HG03108 (cell line): ENCODE measurements at regions not wholly inside any gene's neighbourhood (a gene's known extent, or its start where the extent isn't known, plus 50 kb on each side); places are given as distances from the start of the nearest gene placed in this dataset.

Source experiments
- ATAC-seq: cut with Tn5 transposase; IDR thresholded peaks from one replicate; pipeline ENCODE4 v1.9.1; 2021; ENCODE audit warnings: moderate library complexity; ENCODE audit not compliant: unreplicated experiment

DNA sequence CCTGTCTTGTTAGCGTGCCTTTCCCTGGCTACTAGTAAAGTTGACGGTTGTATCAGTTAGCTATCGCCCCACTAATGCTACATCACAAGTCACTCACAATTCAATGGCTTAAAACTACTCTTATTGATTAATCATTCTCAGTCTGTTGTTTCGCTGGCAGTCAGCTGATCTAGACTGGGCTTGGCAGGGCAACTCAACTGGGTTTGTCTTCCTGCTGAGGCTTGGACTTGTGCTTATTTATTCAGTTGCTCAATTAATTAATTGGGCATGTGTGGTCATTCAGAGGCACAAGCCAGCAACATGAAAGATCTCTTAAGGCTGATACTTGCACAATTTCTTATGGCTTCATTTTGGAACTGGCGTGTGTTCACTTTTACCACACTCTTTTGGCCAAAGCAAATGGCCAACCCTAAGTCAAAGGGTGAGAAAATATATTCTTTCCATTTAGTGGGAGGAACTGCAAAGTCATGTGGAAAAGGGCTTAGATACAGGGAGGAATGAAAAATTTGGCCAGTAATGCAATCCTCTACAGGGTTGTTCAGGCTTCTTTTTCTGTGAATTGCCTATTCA is 333.5 kb downstream of the GPR37 start:
- ATAC-seq, result no peak

DNA sequence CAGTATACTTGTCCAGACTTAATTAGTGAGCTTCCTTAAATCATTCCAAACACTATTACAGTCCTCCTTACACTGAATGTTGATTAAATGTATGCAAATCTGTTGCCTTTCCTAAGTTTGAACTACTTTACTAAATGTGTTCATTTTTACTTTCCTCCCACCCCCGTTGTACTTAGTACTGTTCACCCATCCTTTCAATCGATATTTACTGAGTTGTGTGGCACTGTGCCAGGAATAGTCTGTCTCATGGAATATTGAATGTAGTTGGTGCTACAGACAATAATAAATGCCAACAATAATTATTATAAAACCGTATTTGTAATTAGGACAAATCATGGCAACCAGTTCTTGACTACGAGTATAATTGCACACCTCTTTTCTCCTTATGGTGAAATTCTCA is 335.7 kb downstream of the GPR37 start:
- no peak for ATAC-seq

DNA sequence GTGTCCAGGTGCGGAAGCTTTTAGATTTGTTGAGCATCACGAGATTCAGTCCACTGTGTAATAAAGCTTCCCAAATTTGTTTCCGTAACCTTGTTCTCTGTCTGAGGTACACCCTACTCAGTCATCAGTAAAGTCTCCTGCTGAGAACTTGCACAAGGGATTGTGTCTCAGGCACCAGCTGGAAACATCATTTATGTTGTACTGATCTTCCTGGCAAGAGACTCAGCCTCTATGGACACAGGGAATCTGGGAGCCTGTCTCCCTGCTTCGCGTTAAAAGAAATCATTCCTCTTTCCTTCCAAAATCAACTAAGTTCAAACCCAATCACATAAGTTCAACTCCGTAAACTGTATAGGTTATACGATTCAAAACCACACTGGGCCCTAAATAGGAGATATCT is 336.8 kb downstream of the GPR37 start:
- no peak for ATAC-seq

DNA sequence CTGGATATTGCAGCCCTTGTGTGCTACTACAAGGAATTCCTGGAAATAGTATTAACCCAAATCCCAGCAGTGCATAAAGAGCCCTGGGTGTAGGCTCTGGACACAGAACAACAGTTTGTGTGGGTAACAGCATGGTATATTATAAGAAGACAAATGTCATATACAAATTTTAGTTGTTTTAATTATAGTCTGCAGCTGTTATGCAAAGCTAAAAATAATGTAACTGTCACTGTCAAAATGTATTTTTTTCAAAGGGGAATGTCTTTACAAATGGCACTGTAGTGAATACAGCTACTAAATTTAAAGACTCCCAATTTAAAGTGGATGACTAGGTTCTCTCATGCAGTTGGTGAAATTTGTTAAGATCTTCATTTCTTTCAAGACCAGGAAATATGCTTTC is 339.0 kb downstream of the GPR37 start:
- ATAC-seq, result no peak

DNA sequence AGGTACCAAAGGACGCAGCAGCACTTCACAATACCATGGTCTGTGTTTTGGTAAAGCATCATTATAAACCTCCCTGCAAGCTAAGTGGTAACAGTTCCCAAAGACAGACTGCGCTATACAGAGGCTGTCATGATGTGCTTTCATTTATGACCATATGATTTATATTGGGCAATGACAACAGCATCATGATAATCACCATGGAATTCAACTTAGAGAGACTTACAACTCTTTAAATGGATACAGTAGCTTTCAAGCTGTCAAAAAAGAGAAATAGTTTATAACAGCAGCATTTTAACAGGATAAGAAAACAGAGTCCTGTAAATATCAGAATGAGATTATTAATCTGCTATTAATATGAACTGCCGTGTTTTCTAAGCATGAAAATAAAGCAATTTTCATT is 341.7 kb downstream of the GPR37 start:
- ATAC-seq, result no peak

DNA sequence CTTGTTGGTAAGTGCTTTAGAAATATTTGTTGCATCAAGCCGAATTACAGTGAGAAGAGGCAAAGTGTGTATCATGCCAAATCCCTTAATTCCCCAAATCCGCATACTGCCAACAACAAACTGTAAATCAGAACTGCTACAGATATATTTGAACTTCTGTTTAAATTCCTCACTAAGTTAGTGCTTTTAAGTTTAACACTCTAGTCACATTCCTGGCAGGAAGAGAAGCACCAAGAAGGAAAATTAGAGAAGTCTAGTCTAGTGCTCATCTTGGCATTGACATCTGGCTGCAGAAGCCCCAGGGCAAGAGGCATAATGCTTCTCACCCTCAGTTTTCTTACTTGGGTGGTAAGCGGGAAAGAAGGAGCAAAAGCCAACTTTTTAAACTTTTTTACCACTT is 343.5 kb downstream of the GPR37 start:
- ATAC-seq, result no peak

DNA sequence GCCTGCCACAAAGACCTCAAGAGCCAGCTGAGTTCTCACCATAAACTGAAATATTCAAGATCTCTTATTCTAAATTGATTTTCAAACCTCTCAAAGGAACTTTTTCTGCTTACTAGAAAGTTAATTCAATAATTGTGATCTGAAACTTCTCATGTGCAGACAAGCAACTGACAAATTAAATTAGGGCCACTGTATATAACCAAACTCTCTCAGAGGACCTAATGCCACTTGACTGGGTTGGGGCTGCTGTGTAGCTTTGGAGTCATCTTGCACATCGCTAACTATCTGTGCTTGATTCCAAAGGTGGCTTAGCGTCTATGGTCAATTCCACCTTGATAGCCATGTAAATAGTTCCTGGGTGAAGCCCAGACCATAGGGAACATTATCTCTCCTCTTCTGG is 345.2 kb downstream of the GPR37 start:
- ATAC-seq, result no peak

DNA sequence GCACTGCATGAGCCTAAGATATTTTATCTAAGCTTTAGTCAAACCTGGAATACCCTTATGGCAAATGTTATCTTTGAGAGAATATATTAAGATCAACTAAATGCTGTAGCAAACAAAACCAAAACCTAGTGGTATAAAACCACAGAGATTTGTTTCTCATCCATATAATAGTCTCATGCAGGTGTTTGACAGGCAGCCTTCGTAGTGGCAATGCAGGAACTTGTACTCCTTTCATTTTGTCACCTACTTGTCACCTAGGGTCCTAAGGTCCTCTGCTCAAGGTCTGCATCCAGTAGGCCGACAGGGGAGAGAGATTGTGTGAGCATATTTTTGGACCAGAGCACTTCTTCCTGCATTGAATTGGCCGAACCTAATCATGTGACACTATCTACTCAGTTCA is 352.6 kb downstream of the GPR37 start:
- ATAC-seq, result no peak

DNA sequence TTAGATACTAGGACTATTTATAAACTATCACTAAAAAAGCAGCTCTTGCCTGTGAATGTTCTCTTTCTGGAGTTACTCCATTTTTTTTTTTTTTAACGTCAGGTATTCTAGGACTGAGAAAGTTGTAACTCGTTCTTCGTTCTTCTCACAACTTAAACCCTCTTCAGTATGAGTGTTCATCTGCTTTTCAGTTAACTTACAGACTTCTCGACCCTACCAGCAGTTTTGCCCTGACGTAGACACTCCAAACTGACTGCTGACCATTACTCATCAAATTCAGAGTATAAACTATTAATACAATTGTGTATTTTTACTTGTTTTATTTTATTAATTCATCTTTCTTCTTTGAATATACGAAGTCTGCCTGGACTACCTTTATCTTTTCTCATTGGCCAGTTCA is 353.1 kb downstream of the GPR37 start:
- no peak for ATAC-seq

DNA sequence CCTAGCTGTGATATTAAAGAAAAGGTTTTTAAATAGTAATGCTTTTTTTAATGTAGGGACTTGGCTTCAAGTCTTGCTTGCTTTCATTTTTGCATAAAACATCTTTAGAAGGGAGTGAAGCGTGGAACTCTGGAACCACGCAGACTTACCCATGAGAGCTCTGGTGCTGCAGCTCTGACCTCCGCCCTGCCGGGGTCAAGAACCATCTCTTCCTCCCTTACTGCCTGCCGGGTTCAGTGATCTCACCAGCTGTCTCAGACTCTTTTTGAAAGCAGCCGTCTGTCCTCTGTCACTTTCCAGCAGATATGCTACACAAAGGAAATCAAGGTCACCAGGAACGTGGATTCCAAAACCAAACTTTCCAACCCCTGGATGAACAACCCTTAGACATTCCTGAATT is 353.8 kb downstream of the GPR37 start:
- no peak for ATAC-seq

DNA sequence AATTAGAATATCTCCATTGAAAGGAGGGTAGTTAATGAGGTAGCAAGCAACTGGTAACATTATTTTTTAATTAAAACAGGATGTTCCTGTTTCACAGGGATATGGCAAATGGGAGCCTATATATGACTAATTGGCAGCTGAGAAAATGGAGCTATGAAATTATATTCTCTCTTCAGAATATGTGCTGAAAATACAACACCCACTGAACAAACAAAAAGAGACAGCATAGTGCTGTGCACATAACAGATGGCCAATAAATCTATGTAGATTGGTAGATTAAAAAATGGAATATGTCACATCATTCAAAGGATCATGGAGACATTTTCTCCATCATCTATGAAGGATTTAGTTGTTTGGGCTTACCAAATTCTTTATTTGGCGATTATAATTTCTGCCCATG is 362.0 kb downstream of the GPR37 start:
- ATAC-seq, result no peak

DNA sequence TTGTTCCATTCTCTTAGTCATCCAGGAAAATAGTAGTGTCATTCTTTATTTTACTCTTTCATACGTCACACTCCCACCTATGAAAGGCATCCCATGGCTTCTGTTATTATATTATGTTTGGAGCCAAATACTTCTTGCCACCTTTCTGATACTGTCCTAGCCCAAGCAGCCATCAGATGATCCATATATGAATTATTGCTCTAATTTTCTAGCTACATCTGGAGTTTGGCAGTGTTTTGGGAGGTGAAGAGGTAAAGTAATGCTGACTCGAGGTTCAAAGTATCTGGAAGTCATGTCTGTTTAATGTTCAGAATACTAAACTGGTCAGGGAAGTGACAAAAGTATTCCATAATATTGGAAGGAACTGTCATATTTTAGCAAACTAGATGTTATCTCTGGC is 362.5 kb downstream of the GPR37 start:
- no peak for ATAC-seq

DNA sequence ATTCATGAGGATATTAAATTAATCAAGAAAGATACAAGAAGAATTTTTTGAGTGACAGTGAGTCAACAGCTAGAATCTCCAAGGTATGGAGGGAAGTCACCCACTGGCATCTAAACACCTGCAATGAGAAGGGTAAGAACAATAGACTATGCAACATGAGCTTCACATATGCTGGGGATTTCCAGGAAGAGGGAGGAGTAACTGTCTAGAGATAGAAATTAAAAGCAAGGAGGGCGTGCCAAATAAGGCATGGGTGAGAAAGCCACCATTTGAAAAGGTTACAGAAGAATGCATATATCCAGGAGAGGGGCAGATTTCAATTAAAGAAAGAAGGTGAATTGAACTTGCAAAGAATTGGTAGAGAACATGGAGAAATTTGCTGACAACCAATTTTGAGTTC is 365.7 kb downstream of the GPR37 start:
- ATAC-seq, result no peak

DNA sequence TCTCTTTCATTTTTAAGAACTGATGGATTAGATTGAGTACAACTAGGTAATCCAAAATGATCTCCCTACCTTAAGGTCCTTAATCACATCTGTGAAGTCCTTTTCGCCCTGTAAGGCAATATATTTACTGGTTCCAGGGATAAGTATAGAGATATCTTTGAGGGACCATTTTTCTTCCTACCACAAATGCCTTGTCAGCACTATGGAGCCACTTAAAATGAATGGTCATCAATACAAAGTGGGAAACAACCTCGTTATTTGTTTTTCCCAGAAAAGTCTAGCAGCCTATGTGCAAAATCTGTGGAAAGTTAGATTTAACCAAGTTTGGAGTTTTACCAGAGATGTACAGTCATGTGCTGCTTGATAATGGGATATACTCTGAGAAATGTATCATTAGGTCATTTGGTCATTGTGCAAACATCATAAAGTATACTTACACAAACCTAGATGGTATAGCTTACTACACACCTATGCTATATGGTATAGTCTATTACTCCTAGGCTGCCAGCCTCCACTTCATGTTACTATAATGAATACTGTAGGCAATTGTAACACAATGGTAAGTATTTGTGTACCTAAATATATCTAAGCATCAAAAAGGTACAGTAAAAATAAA is 366.2 kb upstream of the TMEM229A start:
- ATAC-seq, result no peak

DNA sequence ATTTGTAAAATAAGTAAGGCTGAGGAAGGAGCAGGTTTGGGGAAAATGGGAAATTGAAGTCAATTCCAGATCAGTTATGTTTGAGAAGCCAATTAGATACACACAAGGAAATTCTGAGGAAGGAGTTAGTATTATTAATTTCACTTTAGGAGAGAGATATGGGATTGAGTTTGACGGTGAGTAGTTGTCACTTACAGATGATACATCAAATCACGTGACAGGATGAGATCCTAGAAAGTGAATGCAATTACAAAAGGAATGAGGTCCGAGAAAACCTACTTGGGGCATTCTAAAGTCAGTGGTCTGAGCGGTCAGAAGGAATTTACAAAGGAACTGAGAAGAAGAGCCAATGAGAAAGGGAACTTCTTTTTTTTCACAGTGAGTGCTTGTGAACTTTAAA is 364.3 kb upstream of the TMEM229A start:
- ATAC-seq, result no peak

DNA sequence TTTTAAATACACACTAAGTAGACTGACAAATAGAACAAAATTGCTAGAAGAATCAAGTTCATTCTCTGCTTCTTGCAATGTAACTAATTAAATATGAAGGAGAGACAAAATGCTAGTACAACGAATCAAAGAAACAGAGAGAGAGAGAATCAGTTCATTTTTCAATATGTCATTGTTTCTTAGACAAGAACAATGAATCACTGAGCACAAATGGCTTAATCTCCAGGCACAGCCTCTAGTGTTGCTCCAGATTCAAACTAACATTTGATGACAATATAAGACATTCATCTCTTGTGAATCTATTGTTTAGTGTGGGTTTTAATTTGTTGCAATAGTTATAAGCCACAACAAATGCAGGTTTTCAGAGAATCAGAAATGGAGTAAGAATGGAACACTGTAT is 357.4 kb upstream of the TMEM229A start:
- no peak for ATAC-seq

DNA sequence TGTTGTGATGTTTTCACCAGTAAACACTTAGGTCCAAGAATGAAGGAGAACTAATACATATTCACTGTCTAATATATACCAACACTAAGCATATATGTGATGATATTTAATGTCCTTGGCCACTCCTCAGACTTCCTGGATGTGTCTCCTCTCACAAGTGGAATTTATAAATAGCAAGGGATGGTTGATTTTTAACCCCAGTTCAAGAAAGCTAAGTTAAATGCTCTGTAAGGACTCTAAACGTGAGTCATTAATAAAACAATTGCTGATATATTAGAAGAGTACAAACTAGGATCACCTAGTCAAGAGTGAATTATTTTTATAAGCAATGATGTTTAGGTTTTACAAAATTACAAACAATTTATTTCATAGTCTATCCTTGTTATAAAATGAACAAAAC is 355.9 kb upstream of the TMEM229A start:
- no peak for ATAC-seq

DNA sequence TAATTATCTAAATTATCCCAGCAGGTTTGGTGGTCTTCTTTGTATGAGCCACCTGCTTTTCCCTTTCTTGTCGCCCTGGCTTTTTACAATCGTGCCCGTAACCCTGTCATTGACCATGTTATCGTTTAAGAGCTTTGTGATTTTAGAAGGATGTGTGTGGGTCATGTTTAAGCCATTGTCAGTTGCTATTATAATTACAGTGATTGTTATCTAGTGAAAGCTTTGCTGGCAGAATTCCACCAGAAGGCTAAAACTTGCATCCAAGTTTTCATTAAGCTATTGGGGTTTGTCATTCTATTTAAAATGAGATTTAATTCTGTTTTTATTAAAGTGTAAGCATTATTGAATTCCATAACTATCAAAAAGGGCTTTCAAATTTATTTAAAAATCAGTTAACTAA is 354.2 kb upstream of the TMEM229A start:
- no peak for ATAC-seq

DNA sequence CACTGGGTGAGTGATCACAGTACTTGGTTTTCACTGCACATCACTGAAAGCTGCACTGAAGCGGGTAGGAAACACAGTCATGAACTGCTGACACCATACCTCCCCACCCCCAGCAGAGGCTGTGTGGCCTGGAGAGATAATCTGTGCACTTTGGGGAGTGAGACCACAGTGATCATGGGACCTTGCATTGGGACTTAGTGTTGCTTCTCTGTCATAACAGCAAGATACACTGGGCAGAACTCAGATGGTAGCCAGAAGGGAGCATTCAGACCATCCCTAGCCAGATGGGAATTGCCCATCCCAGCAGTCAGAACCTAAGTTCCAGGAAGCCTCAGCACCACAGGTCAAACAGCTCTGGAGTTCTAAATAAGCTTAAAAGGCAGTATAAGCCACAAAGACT is 346.4 kb upstream of the TMEM229A start:
- ATAC-seq, result no peak

DNA sequence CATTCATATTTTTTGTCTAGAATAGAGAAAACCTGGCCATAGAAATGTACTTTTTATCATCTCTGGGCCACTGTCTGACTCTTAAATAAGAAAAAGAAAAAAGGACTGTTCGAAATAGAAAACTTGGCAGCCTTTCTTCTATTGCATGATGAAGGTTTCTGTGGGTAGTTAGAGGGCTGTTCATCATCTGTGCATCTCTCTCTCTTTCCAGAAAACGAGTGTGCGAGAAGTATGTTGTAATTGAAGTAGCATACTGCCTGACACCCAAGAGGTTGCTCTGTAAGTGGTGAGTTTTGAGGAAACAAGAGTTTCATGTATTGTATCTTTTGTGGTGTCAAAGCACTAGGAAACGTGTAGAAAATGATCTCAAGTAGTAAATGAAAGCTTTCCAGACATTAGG is 343.2 kb upstream of the TMEM229A start:
- ATAC-seq, result no peak

DNA sequence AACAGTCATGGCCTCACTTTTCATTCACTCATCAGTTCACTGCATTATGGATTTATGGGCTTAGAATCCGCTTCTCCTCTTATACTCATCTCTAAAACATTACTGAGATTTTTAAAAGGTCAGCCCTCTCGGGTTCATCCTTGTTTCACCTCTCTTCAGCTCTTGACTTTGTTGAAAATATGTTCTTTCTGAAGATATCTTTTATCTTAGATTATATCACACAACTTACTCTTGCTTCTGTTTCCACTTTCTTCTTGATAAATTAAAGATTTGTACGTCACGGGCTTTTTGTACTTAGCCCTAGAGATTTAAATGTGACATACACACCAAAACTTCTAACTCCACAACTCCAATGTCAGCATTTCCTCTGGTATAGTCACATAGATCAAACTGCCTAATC is 342.5 kb upstream of the TMEM229A start:
- no peak for ATAC-seq

DNA sequence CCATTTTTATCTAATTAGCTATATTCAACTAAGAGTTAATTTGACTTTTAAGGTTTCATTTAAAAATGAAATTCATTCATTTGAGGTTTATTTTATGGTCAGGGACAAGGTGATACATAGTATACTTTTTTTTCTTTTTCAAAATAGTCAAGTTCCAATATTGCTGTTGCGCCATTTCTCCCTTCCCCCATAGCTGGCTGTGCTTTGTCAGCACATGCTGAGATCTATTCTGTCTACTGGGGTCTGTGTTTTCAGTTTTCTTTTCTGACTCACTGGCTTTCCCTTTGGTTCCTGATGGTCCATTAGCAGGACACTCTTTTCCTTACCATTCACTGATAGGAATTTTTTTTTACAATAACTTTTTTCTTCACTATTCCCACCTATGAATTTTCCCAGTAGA is 336.4 kb upstream of the TMEM229A start:
- ATAC-seq, result no peak

DNA sequence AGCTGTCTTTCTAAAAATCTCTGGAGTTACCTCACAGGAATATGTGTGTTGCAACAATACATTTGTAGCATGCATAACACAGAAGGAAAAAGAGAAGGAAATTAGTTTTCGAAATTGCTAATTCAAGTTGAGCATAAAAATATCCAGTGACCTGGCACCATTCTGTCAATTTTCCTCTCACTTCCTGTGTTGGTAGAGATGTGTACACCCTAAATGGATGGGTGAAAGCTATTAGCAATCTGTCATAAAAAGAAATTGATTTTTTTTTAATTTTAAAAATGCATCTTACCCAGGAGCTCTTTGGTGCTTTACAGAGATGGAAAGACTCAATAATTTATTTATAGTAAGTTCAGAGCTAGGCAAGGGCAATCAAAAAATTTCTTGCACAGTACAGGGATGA is 333.3 kb upstream of the TMEM229A start:
- no peak for ATAC-seq
